Left hindlimb (tissue), 1 donor: ENCODE measurements at regions not wholly inside any gene's neighbourhood (a gene's known extent, or its start where the extent isn't known, plus 50 kb on each side); places are given as distances from the start of the nearest gene placed in this dataset.

Experiments used
- DNase-seq: peaks from one replicate; pipeline ENCODE4 v3.0.0-alpha.2; 2018

- DNase-seq, result no peak
Observed at GRCh38 chr22:47567126-47568090, 805.0 kb downstream of the TBC1D22A start.

GRCh38 chr22:47566491-47566890 lies 804.0 kb downstream of the TBC1D22A start:
- DNase-seq, result no peak

- no peak for DNase-seq
Observed at GRCh38 chr22:47565607-47566006, 803.2 kb downstream of the TBC1D22A start.

GRCh38 chr22:47564651-47565434 lies 802.4 kb downstream of the TBC1D22A start:
- no peak for DNase-seq

- no peak for DNase-seq
Observed at GRCh38 chr22:47564158-47564450, 801.7 kb downstream of the TBC1D22A start.

GRCh38 chr22:47563406-47564157 lies 801.1 kb downstream of the TBC1D22A start:
- DNase-seq, result no peak

GRCh38 chr22:47561766-47562165 lies 799.3 kb downstream of the TBC1D22A start:
- no peak for DNase-seq

GRCh38 chr22:47561115-47561675 lies 798.7 kb downstream of the TBC1D22A start:
- DNase-seq, result no peak

GRCh38 chr22:47558828-47559700 lies 796.6 kb downstream of the TBC1D22A start:
- DNase-seq, result no peak

- DNase-seq, result no peak
Observed at GRCh38 chr22:47556473-47556872, 794.0 kb downstream of the TBC1D22A start.

GRCh38 chr22:47553436-47553835 lies 791.0 kb downstream of the TBC1D22A start:
- no peak for DNase-seq

- DNase-seq, result no peak
Observed at GRCh38 chr22:47552541-47553205, 790.2 kb downstream of the TBC1D22A start.

GRCh38 chr22:47552024-47552423 lies 789.6 kb downstream of the TBC1D22A start:
- DNase-seq, result no peak

GRCh38 chr22:47551431-47551775 lies 789.0 kb downstream of the TBC1D22A start:
- DNase-seq, result no peak

GRCh38 chr22:47550524-47551430 lies 788.3 kb downstream of the TBC1D22A start:
- DNase-seq, result no peak

GRCh38 chr22:47549741-47550340 lies 787.4 kb downstream of the TBC1D22A start:
- no peak for DNase-seq

GRCh38 chr22:47548953-47549740 lies 786.7 kb downstream of the TBC1D22A start:
- no peak for DNase-seq

- no peak for DNase-seq
Observed at GRCh38 chr22:47547881-47548650, 785.6 kb downstream of the TBC1D22A start.
